ENCODE measurements at regions not wholly inside any gene's neighbourhood (a gene's known extent, or its start where the extent isn't known, plus 50 kb on each side); places are given as distances from the start of the nearest gene placed in this dataset.

DNA sequence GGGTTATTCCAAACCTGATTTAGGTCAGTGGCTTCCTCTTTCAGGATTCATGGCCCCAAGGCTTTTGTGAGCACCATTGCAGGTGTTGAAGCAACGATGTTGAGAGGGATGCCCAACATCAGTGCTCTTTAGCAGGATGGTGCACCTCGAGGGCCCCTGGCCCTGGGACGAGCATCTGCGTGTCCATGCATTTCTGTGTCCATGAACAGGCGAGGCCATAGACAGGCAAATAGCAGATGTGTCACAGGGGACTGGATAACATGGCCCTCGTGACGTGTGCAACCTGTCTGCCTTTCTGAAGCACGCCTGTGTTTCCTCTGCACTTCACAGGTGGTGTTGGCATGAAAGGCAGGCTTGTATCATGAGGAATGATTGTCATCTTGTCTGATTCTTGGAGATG, 132.3 kb downstream of the SNRPN start (continued):
- TF ChIP-seq, protein P1, sequence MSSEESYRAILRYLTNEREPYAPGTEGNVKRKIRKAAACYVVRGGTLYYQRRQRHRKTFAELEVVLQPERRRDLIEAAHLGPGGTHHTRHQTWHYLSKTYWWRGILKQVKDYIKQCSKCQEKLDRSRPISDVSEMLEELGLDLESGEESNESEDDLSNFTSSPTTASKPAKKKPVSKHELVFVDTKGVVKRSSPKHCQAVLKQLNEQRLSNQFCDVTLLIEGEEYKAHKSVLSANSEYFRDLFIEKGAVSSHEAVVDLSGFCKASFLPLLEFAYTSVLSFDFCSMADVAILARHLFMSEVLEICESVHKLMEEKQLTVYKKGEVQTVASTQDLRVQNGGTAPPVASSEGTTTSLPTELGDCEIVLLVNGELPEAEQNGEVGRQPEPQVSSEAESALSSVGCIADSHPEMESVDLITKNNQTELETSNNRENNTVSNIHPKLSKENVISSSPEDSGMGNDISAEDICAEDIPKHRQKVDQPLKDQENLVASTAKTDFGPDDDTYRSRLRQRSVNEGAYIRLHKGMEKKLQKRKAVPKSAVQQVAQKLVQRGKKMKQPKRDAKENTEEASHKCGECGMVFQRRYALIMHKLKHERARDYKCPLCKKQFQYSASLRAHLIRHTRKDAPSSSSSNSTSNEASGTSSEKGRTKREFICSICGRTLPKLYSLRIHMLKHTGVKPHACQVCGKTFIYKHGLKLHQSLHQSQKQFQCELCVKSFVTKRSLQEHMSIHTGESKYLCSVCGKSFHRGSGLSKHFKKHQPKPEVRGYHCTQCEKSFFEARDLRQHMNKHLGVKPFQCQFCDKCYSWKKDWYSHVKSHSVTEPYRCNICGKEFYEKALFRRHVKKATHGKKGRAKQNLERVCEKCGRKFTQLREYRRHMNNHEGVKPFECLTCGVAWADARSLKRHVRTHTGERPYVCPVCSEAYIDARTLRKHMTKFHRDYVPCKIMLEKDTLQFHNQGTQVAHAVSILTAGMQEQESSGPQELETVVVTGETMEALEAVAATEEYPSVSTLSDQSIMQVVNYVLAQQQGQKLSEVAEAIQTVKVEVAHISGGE (CRISPR knock-in tag; IDR thresholded peaks at IDR 0.05) = no peak
- TF ChIP-seq GABPB1 (CRISPR knock-in tag; IDR thresholded peaks at IDR 0.05) (no peak), ETV5 (CRISPR knock-in tag; IDR thresholded peaks at IDR 0.05; ENCODE audit: low read depth) (no peak)
- TF ChIP-seq, protein P2, sequence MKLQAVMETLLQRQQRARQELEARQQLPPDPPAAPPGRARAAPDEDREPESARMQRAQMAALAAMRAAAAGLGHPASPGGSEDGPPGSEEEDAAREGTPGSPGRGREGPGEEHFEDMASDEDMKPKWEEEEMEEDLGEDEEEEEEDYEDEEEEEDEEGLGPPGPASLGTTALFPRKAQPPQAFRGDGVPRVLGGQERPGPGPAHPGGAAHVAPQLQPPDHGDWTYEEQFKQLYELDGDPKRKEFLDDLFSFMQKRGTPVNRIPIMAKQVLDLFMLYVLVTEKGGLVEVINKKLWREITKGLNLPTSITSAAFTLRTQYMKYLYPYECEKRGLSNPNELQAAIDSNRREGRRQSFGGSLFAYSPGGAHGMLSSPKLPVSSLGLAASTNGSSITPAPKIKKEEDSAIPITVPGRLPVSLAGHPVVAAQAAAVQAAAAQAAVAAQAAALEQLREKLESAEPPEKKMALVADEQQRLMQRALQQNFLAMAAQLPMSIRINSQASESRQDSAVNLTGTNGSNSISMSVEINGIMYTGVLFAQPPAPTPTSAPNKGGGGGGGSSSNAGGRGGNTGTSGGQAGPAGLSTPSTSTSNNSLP (IDR thresholded peaks at IDR 0.05; ENCODE audit: borderline replicate concordance, low read depth, low read length) = no peak

DNA sequence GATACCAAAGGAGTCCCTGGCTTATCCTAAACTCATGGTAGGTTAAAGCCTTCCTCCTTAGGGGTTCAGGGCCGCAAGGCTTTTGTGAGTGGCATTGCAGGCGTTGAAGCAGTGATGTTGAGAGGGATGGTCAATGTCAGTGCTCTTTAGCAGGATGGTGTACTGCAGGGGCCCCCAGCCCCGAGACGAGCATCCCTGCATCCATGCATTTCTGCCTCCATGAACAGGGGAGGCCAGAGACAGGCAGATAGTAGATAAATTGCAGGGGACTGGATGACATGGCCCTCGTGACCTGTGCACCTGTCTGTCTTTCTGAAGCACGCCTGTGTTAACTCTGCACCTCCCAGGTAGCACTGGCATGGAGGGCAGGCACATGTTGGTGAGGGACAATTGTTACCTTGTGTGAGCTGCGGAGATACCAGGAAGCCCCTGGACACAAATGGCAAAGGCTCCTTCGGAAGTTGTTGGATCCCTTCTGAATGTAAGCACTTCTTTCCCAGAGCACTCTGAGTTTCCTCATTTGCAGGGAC, 133.5 kb downstream of the SNRPN start:
- POLR2A ChIA-PET = no interaction called here
- Histone ChIP-seq H3K27ac (ENCODE audit: extremely low read depth, low read depth, low read length) (no peak overlapping the region), H3K36me3 (ENCODE audit: control insufficient read depth, insufficient read depth, low read length) (no peaks in the 10 kb centered on the region), H3K79me2 (ENCODE audit: control insufficient read depth, insufficient read depth, low read length) (no peaks in the 10 kb centered on the region), H3K4me2 (ENCODE audit: insufficient read depth, low read length) (no peak overlapping the region), H2AFZ (ENCODE audit: low read depth, low read length) (no peak overlapping the region), H4K20me1 (replicated peaks; ENCODE audit: control insufficient read depth, insufficient read depth, low read length) (no peaks in the 10 kb centered on the region), H3K27me3 (ENCODE audit: control insufficient read depth in 2 of 2, insufficient read depth in 2 of 2, low read length in 2 of 2) (no peaks in the 10 kb centered on the region), H3K4me1 (replicated peaks in 1 of 2; ENCODE audit: control insufficient read depth in 2 of 2, insufficient read depth in 2 of 2, low read length in 2 of 2) (no peaks in the 10 kb centered on the region), H3K9me1 (ENCODE audit: control insufficient read depth, insufficient read depth, low read length) (no peaks in the 10 kb centered on the region), H3K4me3 (no peak overlapping the region), H3K9me3 (replicated peaks; ENCODE audit: control insufficient read depth, insufficient read depth, low read depth, low read length) (no peaks in the 10 kb centered on the region; the same call in 1 of the 2 replicates), H3K9ac (ENCODE audit: insufficient read depth in 1 of 2, low read depth in 2 of 2, low read length in 2 of 2) (no peak overlapping the region)
- FAIRE-seq (no peak), ATAC-seq (no peak), DNase-seq (ENCODE audit: extremely low read depth in 1 of 4, low spot score in 3 of 4) (no peak)
- no TSS peak for BruUV-seq (replicated peaks)
- CTCF ChIA-PET (ENCODE audit: low intra/inter-chr PET ratio) = no interaction called here
- 2% methylated on average over 8 of the region's 8 CpGs for whole genome bisulfite sequencing (ENCODE audit: insufficient coverage, low coverage, missing lambda C conversion rate)
- in situ Hi-C loops (cut with MboI) (loop anchor here (25.0 kb wide), 1 partner anchor 374 kb away; no protein-coding TSS in a partner anchor), intact Hi-C loops (cut with micrococcal nuclease) (no loop called here)
- no peak for TF ChIP-seq ZBTB49 (CRISPR knock-in tag; IDR thresholded peaks at IDR 0.05; ENCODE audit: borderline replicate concordance)
